ENCODE measurements at regions not wholly inside any gene's neighbourhood (a gene's known extent, or its start where the extent isn't known, plus 50 kb on each side); places are given as distances from the start of the nearest gene placed in this dataset.

DNA sequence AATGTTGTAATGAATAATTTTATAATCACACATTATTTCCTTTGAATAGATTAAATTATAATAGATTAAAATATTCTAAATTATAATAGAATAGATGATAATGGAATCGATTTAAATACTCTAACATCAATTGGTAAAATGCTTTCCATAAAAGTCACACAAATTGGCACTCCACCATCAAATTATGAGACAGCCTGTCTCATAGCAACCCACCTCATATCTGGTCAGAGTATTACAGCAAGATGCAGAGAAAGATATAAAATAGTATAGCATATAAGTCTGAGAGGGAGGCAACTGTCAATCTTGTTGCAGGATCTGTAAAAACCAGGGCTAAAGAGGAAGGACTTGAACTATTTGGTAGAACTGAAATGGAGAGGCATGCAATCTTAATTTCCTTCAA, 98.4 kb upstream of the NCKAP5 start:
- H3K36me3 ChIP-seq (ENCODE audit: insufficient read depth, insufficient read length, low read length) = no peaks in the 10 kb centered on the region
- no peak for DNase-seq (ENCODE audit: low read depth, low spot score)
- TF ChIP-seq ZNF274 (IDR thresholded peaks at IDR 0.05; ENCODE audit: low read depth, low read length) = no peak
- no peak for TF ChIP-seq SUZ12 (IDR thresholded peaks at IDR 0.05; ENCODE audit: extremely low read depth, insufficient read depth, insufficient read length)
- no peak for TF ChIP-seq YY1 (IDR thresholded peaks at IDR 0.05; ENCODE audit: insufficient read depth, insufficient read length)
- H3K27me3 ChIP-seq (ENCODE audit: insufficient read depth, insufficient read length) = no peaks in the 10 kb centered on the region
- H3K9me3 ChIP-seq (ENCODE audit: insufficient read depth, low read length) = peaks cover 16% of the 10 kb centered on the region
- no peaks in the 10 kb centered on the region for H3K4me1 ChIP-seq (ENCODE audit: insufficient read depth, insufficient read length)
- H3K9ac ChIP-seq (ENCODE audit: insufficient read length, low read depth) = no peak overlapping the region
- no peak overlapping the region for H3K4me3 ChIP-seq (ENCODE audit: insufficient read length, low read depth)

DNA sequence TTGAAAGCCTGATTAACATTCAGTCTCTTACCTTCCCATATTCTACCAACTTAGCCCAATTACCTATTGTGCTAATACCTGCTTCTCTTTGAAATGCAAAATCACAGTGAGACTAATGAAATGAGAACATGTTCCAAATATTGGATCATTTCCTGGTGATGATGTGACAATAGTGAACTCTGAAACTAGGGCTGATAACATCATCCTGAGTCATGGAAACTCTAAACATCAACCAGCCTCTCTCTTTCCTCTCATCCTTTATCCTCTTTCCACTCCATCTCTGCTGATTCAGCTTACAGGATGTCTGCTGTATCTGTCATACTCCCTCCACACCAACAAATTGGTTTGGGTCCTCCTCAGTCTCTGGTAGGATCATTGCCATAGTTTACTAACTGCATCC, 98.8 kb upstream of the NCKAP5 start:
- H3K27me3 ChIP-seq (ENCODE audit: insufficient read depth, insufficient read length) = no peaks in the 10 kb centered on the region
- H3K4me1 ChIP-seq (ENCODE audit: insufficient read depth, insufficient read length) = no peaks in the 10 kb centered on the region
- no peak for DNase-seq (ENCODE audit: low read depth, low spot score)
- no peak overlapping the region for H3K9ac ChIP-seq (ENCODE audit: insufficient read length, low read depth)
- TF ChIP-seq ZNF274 (IDR thresholded peaks at IDR 0.05; ENCODE audit: low read depth, low read length) (no peak), SUZ12 (IDR thresholded peaks at IDR 0.05; ENCODE audit: extremely low read depth, insufficient read depth, insufficient read length) (no peak), YY1 (IDR thresholded peaks at IDR 0.05; ENCODE audit: insufficient read depth, insufficient read length) (no peak)
- H3K4me3 ChIP-seq (ENCODE audit: insufficient read length, low read depth) = no peak overlapping the region
- peaks cover 16% of the 10 kb centered on the region for H3K9me3 ChIP-seq (ENCODE audit: insufficient read depth, low read length)
- no peaks in the 10 kb centered on the region for H3K36me3 ChIP-seq (ENCODE audit: insufficient read depth, insufficient read length, low read length)

DNA sequence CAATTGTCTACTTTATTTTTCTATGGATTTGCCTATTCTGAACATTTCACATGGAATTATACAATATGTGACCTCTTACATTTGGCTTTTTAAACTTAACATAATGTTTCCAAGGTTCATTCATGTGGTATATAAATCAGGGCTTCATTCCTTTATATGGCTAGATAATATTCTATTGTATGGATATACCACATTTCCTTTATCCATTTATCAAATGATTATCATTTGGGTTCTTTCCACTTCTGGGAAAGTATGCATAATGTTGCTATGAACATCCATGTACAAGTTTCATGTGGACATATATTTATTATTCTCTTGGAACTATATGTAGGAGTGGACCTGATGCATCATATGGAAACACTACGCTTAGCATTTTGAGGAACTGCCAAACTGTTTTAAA, 99.7 kb upstream of the NCKAP5 start:
- no peak for TF ChIP-seq SUZ12 (IDR thresholded peaks at IDR 0.05; ENCODE audit: extremely low read depth, insufficient read depth, insufficient read length)
- TF ChIP-seq YY1 (IDR thresholded peaks at IDR 0.05; ENCODE audit: insufficient read depth, insufficient read length) = no peak
- no peak for TF ChIP-seq ZNF274 (IDR thresholded peaks at IDR 0.05; ENCODE audit: low read depth, low read length)
- Histone ChIP-seq H3K4me3 (ENCODE audit: insufficient read length, low read depth) (no peak overlapping the region), H3K9me3 (ENCODE audit: insufficient read depth, low read length) (peaks cover 16% of the 10 kb centered on the region), H3K27me3 (ENCODE audit: insufficient read depth, insufficient read length) (no peaks in the 10 kb centered on the region), H3K4me1 (ENCODE audit: insufficient read depth, insufficient read length) (no peaks in the 10 kb centered on the region), H3K36me3 (ENCODE audit: insufficient read depth, insufficient read length, low read length) (no peaks in the 10 kb centered on the region), H3K9ac (ENCODE audit: insufficient read length, low read depth) (no peak overlapping the region)
- no peak for DNase-seq (ENCODE audit: low read depth, low spot score)

DNA sequence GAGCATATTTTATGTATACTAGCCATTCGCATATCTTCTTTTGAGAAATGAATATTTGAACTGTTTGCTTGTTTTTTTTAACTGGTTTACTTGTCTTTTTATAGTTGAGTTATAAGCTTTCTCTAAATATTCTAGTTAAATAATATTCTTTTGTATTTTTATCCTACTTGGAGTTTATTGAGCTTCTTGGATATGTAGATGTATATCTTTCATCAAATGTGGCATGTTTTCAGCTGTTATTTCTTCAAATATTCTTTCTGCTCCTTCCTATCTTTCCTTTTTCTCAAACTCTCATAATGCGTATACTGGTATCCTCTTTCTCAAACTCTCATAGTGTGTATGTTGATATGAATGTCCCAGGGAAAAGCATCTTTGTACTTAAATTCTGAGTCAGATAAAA, 100.3 kb upstream of the NCKAP5 start:
- Histone ChIP-seq H3K36me3 (ENCODE audit: insufficient read depth, insufficient read length, low read length) (no peaks in the 10 kb centered on the region), H3K4me1 (ENCODE audit: insufficient read depth, insufficient read length) (no peaks in the 10 kb centered on the region), H3K9ac (ENCODE audit: insufficient read length, low read depth) (no peak overlapping the region), H3K27me3 (ENCODE audit: insufficient read depth, insufficient read length) (no peaks in the 10 kb centered on the region), H3K4me3 (ENCODE audit: insufficient read length, low read depth) (no peak overlapping the region), H3K9me3 (ENCODE audit: insufficient read depth, low read length) (peaks cover 16% of the 10 kb centered on the region)
- no peak for DNase-seq (ENCODE audit: low read depth, low spot score)
- TF ChIP-seq SUZ12 (IDR thresholded peaks at IDR 0.05; ENCODE audit: extremely low read depth, insufficient read depth, insufficient read length) = no peak
- no peak for TF ChIP-seq YY1 (IDR thresholded peaks at IDR 0.05; ENCODE audit: insufficient read depth, insufficient read length)
- no peak for TF ChIP-seq ZNF274 (IDR thresholded peaks at IDR 0.05; ENCODE audit: low read depth, low read length)

DNA sequence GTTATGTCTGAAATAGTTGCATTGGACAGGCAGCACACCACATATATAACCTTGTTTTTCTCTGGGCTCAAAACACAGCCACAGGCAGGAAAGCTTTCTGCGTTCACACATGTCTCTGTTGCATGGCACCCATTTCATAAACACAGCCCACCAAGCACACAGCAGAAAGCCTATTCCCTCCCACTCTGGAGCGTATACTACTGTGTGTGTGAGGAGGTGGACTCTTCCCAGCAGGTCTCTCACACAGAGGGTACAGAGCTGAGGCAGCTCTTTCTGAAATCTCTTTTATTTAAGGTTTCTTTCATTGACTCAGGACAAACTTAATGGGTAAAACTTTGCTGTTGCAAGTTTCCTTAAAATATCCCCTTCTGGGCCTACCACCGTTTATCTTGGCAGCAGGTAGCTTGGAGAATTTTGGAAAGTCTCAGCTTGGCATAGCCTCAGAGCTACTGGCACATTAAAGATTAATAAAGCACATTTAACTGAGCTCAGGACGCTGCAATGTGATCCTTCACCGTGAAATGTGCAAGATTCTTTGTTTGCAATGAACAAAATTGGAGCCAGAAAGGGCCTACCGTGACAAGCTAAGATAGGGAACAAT, 105.1 kb upstream of the NCKAP5 start:
- DNase-seq (ENCODE audit: low read depth, low spot score) = no peak
- no peak for TF ChIP-seq ZNF274 (IDR thresholded peaks at IDR 0.05; ENCODE audit: low read depth, low read length)
- TF ChIP-seq SUZ12 (IDR thresholded peaks at IDR 0.05; ENCODE audit: extremely low read depth, insufficient read depth, insufficient read length) = no peak
- no peak for TF ChIP-seq YY1 (IDR thresholded peaks at IDR 0.05; ENCODE audit: insufficient read depth, insufficient read length)
- Histone ChIP-seq H3K9ac (ENCODE audit: insufficient read length, low read depth) (no peak overlapping the region), H3K9me3 (ENCODE audit: insufficient read depth, low read length) (peaks cover 9% of the 10 kb centered on the region), H3K36me3 (ENCODE audit: insufficient read depth, insufficient read length, low read length) (no peaks in the 10 kb centered on the region), H3K27me3 (ENCODE audit: insufficient read depth, insufficient read length) (no peaks in the 10 kb centered on the region), H3K4me1 (ENCODE audit: insufficient read depth, insufficient read length) (peaks cover 2% of the 10 kb centered on the region), H3K4me3 (ENCODE audit: insufficient read length, low read depth) (no peak overlapping the region)

DNA sequence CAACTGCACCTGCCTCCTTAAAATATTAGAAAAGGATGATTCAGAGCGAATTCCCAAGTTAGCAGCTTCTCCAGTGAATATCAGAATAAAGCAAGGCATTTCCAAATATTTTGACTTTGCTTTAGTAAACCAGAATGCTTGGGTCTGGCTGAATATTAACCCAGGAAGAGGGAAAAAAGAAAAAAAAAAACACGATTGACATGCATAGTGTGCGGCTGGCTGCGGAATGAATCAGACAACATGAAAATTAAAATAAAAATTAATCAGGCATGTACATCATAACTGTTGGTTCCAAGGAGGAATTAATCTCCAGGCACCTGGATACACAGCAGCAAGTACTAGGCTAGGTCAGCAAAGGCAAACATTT, 105.8 kb upstream of the NCKAP5 start:
- peaks cover 2% of the 10 kb centered on the region for H3K4me1 ChIP-seq (ENCODE audit: insufficient read depth, insufficient read length)
- H3K4me3 ChIP-seq (ENCODE audit: insufficient read length, low read depth) = no peak overlapping the region
- DNase-seq (ENCODE audit: low read depth, low spot score) = no peak
- TF ChIP-seq ZNF274 (IDR thresholded peaks at IDR 0.05; ENCODE audit: low read depth, low read length) (no peak), YY1 (IDR thresholded peaks at IDR 0.05; ENCODE audit: insufficient read depth, insufficient read length) (no peak), SUZ12 (IDR thresholded peaks at IDR 0.05; ENCODE audit: extremely low read depth, insufficient read depth, insufficient read length) (no peak)
- no peaks in the 10 kb centered on the region for H3K36me3 ChIP-seq (ENCODE audit: insufficient read depth, insufficient read length, low read length)
- peaks cover 2% of the 10 kb centered on the region for H3K9me3 ChIP-seq (ENCODE audit: insufficient read depth, low read length)
- no peaks in the 10 kb centered on the region for H3K27me3 ChIP-seq (ENCODE audit: insufficient read depth, insufficient read length)
- H3K9ac ChIP-seq (ENCODE audit: insufficient read length, low read depth) = no peak overlapping the region

DNA sequence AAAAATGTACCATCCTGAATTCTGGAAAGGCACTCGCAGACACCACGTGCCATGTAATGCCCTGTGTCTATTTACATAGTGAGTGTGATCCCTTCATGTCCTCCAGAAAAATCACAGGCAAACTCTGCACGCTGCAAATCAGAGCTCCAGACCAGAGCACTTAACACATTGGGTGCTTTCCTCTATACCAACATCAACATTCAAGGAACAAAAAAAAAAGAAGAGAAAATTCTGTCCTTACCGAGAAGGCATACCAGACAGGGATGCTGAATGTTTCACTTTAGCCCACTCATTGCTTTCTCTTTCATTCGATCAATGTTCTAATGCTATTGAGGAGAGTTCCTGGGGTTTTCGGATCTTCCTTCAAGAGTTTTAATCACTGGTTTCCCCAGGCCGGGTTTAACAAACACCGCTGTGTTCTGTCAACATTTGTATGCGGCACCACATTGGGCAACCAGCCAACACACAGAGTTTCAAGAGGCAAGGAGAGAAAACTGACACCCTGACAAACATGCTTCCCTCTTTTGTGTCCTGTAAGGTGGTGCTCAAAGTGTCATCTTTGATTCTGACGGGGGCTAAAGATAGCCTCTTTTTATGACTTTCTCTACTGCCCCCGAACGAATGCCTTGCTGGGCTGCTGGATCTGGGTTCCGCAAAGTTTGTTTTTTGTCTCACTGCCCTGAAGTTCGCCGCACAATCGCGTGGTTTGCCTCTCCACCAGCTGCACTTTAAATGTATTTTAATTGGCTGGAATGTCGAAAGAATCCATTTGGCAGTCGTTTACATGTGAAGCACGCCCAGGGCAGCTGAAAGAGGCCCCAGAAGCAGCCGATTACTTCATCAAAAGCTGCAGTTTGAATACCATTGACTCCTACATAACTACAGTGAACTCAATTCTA, 106.4 kb upstream of the NCKAP5 start:
- DNase-seq (ENCODE audit: low read depth, low spot score) = peak; percentile 40
- H3K27me3 ChIP-seq (ENCODE audit: insufficient read depth, insufficient read length) = no peaks in the 10 kb centered on the region
- TF ChIP-seq YY1 (IDR thresholded peaks at IDR 0.05; ENCODE audit: insufficient read depth, insufficient read length) (no peak), SUZ12 (IDR thresholded peaks at IDR 0.05; ENCODE audit: extremely low read depth, insufficient read depth, insufficient read length) (no peak), ZNF274 (IDR thresholded peaks at IDR 0.05; ENCODE audit: low read depth, low read length) (no peak)
- H3K9ac ChIP-seq (ENCODE audit: insufficient read length, low read depth) = no peak overlapping the region
- H3K4me3 ChIP-seq (ENCODE audit: insufficient read length, low read depth) = no peak overlapping the region
- no peaks in the 10 kb centered on the region for H3K36me3 ChIP-seq (ENCODE audit: insufficient read depth, insufficient read length, low read length)
- H3K4me1 ChIP-seq (ENCODE audit: insufficient read depth, insufficient read length) = peaks cover 2% of the 10 kb centered on the region
- H3K9me3 ChIP-seq (ENCODE audit: insufficient read depth, low read length) = no peaks in the 10 kb centered on the region
